HCT116 (cell line): ENCODE measurements at regions not wholly inside any gene's neighbourhood (a gene's known extent, or its start where the extent isn't known, plus 50 kb on each side); places are given as distances from the start of the nearest gene placed in this dataset.

Experiments used
- ATAC-seq: fragments of 200-7000 bp; cut with Tn5 transposase; 2 replicates; pipeline ENCODE4 v1.9.1; 2020; ENCODE audit warnings: mild to moderate bottlenecking, moderate library complexity
- BruUV-seq: library from RNA; stranded (reverse); fragments of 400-500 nt; replicated peaks from 2 replicates; lab custom pipeline; 2021; lab: Mats Ljungman, UMichigan
- CTCF ChIA-PET: fragments of 300-600 bp; sonication (Branson Sonifier 250); formaldehyde crosslinking; loops from one replicate; lab custom pipeline; 2021; ENCODE audit warnings: antibody characterized with exemption; lab: Charles Lee
- POLR2A ChIA-PET: fragments of 300-600, 350-600 bp; sonication (Branson Sonifier 250); formaldehyde crosslinking; loops from one replicate; lab custom pipeline; 2021; ENCODE audit warnings: antibody characterized with exemption; lab: Charles Lee
- RAD21 ChIA-PET, 2 experiments: fragments of 300-600 bp; sonication (Branson Sonifier 250); formaldehyde crosslinking; loops; one replicate each; lab custom pipeline; 2023; ENCODE audit warnings: low total read pairs in 2 of 2; ENCODE audit not compliant: uncharacterized antibody in 2 of 2, unreplicated experiment in 2 of 2, low non-redundant PET in 1 of 2; lab: Charles Lee
- DNase-seq: peaks from one replicate; pipeline ENCODE4 v3.0.0-alpha.2; 2010; ENCODE audit warnings: low read depth, low spot score
- H2AFZ ChIP-seq: fragments of 200-600 bp; shearing (Covaris generic), sonication (generic); 2 replicates; pipeline ENCODE4 v1.6.1; 2017; ENCODE audit warnings: low read depth, mixed run types, mixed read lengths, antibody characterized with exemption, low read length; ENCODE audit not compliant: poor library complexity, severe bottlenecking
- H3K27ac ChIP-seq: 2 replicates; pipeline ENCODE4 v1.5.1; 2012; ENCODE audit warnings: low read depth, low read length
- H3K27me3 ChIP-seq: fragments of 200-600 bp; sonication (generic); 2 replicates; pipeline ENCODE4 v1.6.1; 2016; ENCODE audit warnings: mixed run types, low read length, mixed read lengths; ENCODE audit not compliant: insufficient read depth
- H3K36me3 ChIP-seq, 2 experiments: fragments of 200-500 bp in 1 of 2; fragments of 200-600 bp in 1 of 2; sonication (Bioruptor generic) in 1 of 2; sonication (generic) in 1 of 2; 2 replicates each; pipeline versions ENCODE4 v1.5.1 to v1.6.1; 2014 to 2016; ENCODE audit warnings: low read length in 2 of 2, inconsistent platforms in 1 of 2, mixed read lengths in 1 of 2, mixed run types in 1 of 2; ENCODE audit not compliant: insufficient read depth in 2 of 2, control insufficient read depth in 1 of 2
- H3K4me1 ChIP-seq, 2 experiments: fragments of 200-600 bp in 1 of 2; sonication (generic) in 1 of 2; 2 replicates each; pipeline versions ENCODE4 v1.5.1 to v1.6.1; 2012 to 2017; ENCODE audit warnings: low read length in 2 of 2, inconsistent platforms in 1 of 2, mild to moderate bottlenecking in 1 of 2, mixed read lengths in 1 of 2, mixed run types in 1 of 2, moderate library complexity in 1 of 2; ENCODE audit not compliant: insufficient read depth in 2 of 2, control insufficient read depth in 1 of 2
- H3K4me2 ChIP-seq: fragments of 200-600 bp; sonication (generic); 2 replicates; pipeline ENCODE4 v1.6.1; 2017; ENCODE audit warnings: mixed run types, low read length, mixed read lengths
- H3K4me3 ChIP-seq, 2 experiments: fragments of 200-600 bp in 1 of 2; sonication (generic) in 1 of 2; replicated peaks in 1 of 2; 2 replicates each; pipeline ENCODE4 v1.5.1; 2011 to 2016; ENCODE audit warnings: low read length in 2 of 2, control low read depth in 1 of 2, low read depth in 1 of 2, mild to moderate bottlenecking in 1 of 2, mixed read lengths in 1 of 2, mixed run types in 1 of 2
- H3K79me2 ChIP-seq: fragments of 200-600 bp; sonication (generic); 2 replicates; pipeline ENCODE4 v1.6.1; 2017; ENCODE audit warnings: mild to moderate bottlenecking, mixed run types, low read length, moderate library complexity, mixed read lengths; ENCODE audit not compliant: insufficient read depth
- H3K9ac ChIP-seq: fragments of 200-600 bp; sonication (generic); 2 replicates; pipeline ENCODE4 v1.6.1; 2016; ENCODE audit warnings: low read length, mixed read lengths
- H3K9me2 ChIP-seq: fragments of 200-600 bp; sonication (generic), shearing (Covaris generic); 2 replicates; pipeline ENCODE4 v1.6.1; 2017; ENCODE audit warnings: mixed run types, mild to moderate bottlenecking, moderate library complexity; ENCODE audit not compliant: insufficient read depth
- H3K9me3 ChIP-seq, 2 experiments: fragments of 200-500 bp in 1 of 2; fragments of 200-600 bp in 1 of 2; sonication (Bioruptor generic) in 1 of 2; sonication (generic) in 1 of 2; 2 replicates each; pipeline ENCODE4 v1.6.1; 2014 to 2017; ENCODE audit warnings: low read length in 2 of 2, mixed read lengths in 2 of 2, inconsistent platforms in 1 of 2, low read depth in 1 of 2, mild to moderate bottlenecking in 1 of 2, mixed run types in 1 of 2, moderate library complexity in 1 of 2; ENCODE audit not compliant: control insufficient read depth in 1 of 2, insufficient read depth in 1 of 2
- H4K20me1 ChIP-seq: fragments of 200-600 bp; sonication (generic), shearing (Covaris generic); 2 replicates; pipeline ENCODE4 v1.6.1; 2017; ENCODE audit warnings: mixed run types, mild to moderate bottlenecking, moderate library complexity; ENCODE audit not compliant: insufficient read depth
- CBX3 ChIP-seq: IDR thresholded peaks from 2 replicates; pipeline ENCODE4 v1.6.1; 2012; ENCODE audit warnings: low read depth
- EGR1 ChIP-seq: IDR thresholded peaks from 2 replicates; pipeline ENCODE4 v1.6.1; 2012; ENCODE audit warnings: low read depth
- JUND ChIP-seq: IDR thresholded peaks from 2 replicates; pipeline ENCODE4 v1.6.1; 2012
- POLR2A ChIP-seq: IDR thresholded peaks from 2 replicates; pipeline ENCODE4 v1.7.0; 2011; ENCODE audit warnings: borderline replicate concordance; ENCODE audit not compliant: insufficient read depth, insufficient read length; ENCODE audit errors: extremely low read depth
- TCF7L2 ChIP-seq: IDR thresholded peaks from 2 replicates; pipeline ENCODE4 v1.7.0; 2011; ENCODE audit warnings: borderline replicate concordance, inconsistent platforms; ENCODE audit not compliant: insufficient read depth, insufficient read length; ENCODE audit errors: extremely low read depth
- intact Hi-C: fragments of 100-400 bp; cut with micrococcal nuclease; formaldehyde crosslinking; loops from 2 replicates; pipeline ENCODE4 v1.10.0; 2022
- TF ChIP-seq, protein P1 (sequence below), 3 experiments: fragments of 200-600 bp in 1 of 3; sonication (generic) in 1 of 3; IDR thresholded peaks in 2 of 3; conservative IDR thresholded peaks in 1 of 3; 2 replicates each; pipeline ENCODE4 v1.5.1; 2012 to 2017; ENCODE audit warnings: low read depth in 2 of 3, low read length in 2 of 3, antibody characterized with exemption in 1 of 3, borderline replicate concordance in 1 of 3, control low read depth in 1 of 3, mild to moderate bottlenecking in 1 of 3, mixed read lengths in 1 of 3, mixed run types in 1 of 3, moderate library complexity in 1 of 3; ENCODE audit not compliant: insufficient read depth in 1 of 3
- TF ChIP-seq, protein P2 (sequence below): IDR thresholded peaks from 2 replicates; pipeline ENCODE4 v1.6.1; 2011; ENCODE audit warnings: mild to moderate bottlenecking, low read length, moderate library complexity; ENCODE audit not compliant: insufficient replicate concordance; ENCODE audit errors: extremely low read depth
- TF ChIP-seq, protein P3 (sequence below): IDR thresholded peaks from 2 replicates; pipeline ENCODE4 v1.6.1; 2012; ENCODE audit warnings: low read depth

DNA sequence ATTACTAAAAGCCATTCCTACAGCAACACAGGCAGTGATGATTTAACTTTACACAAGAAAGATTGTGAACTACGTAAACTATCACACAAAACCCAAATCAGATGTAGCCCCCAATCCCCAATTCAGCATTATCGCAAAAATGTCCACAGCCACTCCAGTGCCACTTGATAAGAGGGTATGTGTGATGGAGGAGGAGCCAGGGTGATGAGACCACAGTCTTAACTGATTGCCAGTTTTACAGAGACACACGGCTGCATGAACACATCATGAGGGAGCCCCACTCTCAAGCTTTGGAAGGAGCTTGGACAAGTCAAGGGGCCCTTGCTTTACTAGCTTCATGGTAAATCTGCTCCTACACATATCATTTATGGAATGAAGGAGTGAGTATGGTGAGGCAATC, 116.0 kb downstream of the FAM161A start:
- intact Hi-C loops = no loop called here
- Histone ChIP-seq H2AFZ (no peak overlapping the region), H3K9ac (no peak overlapping the region), H3K27me3 (no peaks in the 10 kb centered on the region), H3K79me2 (no peaks in the 10 kb centered on the region), H4K20me1 (no peaks in the 10 kb centered on the region), H3K27ac (no peak overlapping the region), H3K4me2 (no peak overlapping the region), H3K4me1 (peaks cover 2 to 5% of the 10 kb centered on the region in 2 experiments; a peak in 3 of 4 replicates), H3K9me2 (no peaks in the 10 kb centered on the region), H3K4me3 (no peak overlapping the region), H3K36me3 (no peaks in the 10 kb centered on the region), H3K9me3 (no peaks in the 10 kb centered on the region)
- BruUV-seq = no TSS peak
- DNase-seq (no peak), ATAC-seq (no peak)
- TF ChIP-seq, protein P1, sequence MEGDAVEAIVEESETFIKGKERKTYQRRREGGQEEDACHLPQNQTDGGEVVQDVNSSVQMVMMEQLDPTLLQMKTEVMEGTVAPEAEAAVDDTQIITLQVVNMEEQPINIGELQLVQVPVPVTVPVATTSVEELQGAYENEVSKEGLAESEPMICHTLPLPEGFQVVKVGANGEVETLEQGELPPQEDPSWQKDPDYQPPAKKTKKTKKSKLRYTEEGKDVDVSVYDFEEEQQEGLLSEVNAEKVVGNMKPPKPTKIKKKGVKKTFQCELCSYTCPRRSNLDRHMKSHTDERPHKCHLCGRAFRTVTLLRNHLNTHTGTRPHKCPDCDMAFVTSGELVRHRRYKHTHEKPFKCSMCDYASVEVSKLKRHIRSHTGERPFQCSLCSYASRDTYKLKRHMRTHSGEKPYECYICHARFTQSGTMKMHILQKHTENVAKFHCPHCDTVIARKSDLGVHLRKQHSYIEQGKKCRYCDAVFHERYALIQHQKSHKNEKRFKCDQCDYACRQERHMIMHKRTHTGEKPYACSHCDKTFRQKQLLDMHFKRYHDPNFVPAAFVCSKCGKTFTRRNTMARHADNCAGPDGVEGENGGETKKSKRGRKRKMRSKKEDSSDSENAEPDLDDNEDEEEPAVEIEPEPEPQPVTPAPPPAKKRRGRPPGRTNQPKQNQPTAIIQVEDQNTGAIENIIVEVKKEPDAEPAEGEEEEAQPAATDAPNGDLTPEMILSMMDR (IDR thresholded peaks at IDR 0.05 in 2 of 3, conservative IDR thresholded peaks at IDR 0.05 in 1 of 3; ENCODE audit: borderline replicate concordance in 1 of 3, insufficient read depth in 1 of 3, low read depth in 2 of 3, low read length in 2 of 3) = no peak
- CTCF ChIA-PET = no interaction called here
- POLR2A ChIA-PET = no interaction called here
- RAD21 ChIA-PET = no interaction called here

DNA sequence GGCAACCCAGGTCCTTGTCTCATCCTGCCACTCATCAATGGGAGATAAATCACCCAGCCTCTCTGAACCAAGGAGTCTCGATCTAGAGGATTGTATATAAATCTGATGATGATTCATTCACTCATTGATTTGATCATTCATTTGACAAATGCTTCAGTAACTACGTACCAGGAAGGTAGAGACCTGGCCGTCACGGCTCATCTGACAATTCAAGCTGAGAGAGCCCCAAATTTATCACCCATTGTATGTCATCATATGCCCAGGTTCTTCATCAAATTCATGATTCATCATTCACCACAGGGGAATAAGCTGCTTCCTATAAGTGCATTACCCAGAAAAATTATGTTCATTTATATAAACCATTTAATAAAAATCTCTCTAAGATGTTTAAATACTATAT, 116.9 kb downstream of the FAM161A start:
- intact Hi-C loops = no loop called here
- DNase-seq (no peak), ATAC-seq (no peak)
- no peaks in the 10 kb centered on the region for H4K20me1 ChIP-seq
- no TSS peak for BruUV-seq
- no peaks in the 10 kb centered on the region for H3K27me3 ChIP-seq
- no peaks in the 10 kb centered on the region for H3K9me3 ChIP-seq
- no peak overlapping the region for H3K4me2 ChIP-seq
- no peaks in the 10 kb centered on the region for H3K79me2 ChIP-seq
- peaks cover 2 to 5% of the 10 kb centered on the region in 2 experiments; a peak in 3 of 4 replicates for H3K4me1 ChIP-seq
- TF ChIP-seq TCF7L2 (no peak), EGR1 (no peak), JUND (no peak), POLR2A (no peak), CBX3 (no peak)
- TF ChIP-seq, protein P2, sequence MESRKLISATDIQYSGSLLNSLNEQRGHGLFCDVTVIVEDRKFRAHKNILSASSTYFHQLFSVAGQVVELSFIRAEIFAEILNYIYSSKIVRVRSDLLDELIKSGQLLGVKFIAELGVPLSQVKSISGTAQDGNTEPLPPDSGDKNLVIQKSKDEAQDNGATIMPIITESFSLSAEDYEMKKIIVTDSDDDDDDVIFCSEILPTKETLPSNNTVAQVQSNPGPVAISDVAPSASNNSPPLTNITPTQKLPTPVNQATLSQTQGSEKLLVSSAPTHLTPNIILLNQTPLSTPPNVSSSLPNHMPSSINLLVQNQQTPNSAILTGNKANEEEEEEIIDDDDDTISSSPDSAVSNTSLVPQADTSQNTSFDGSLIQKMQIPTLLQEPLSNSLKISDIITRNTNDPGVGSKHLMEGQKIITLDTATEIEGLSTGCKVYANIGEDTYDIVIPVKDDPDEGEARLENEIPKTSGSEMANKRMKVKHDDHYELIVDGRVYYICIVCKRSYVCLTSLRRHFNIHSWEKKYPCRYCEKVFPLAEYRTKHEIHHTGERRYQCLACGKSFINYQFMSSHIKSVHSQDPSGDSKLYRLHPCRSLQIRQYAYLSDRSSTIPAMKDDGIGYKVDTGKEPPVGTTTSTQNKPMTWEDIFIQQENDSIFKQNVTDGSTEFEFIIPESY = no peak
- TF ChIP-seq, protein P3, sequence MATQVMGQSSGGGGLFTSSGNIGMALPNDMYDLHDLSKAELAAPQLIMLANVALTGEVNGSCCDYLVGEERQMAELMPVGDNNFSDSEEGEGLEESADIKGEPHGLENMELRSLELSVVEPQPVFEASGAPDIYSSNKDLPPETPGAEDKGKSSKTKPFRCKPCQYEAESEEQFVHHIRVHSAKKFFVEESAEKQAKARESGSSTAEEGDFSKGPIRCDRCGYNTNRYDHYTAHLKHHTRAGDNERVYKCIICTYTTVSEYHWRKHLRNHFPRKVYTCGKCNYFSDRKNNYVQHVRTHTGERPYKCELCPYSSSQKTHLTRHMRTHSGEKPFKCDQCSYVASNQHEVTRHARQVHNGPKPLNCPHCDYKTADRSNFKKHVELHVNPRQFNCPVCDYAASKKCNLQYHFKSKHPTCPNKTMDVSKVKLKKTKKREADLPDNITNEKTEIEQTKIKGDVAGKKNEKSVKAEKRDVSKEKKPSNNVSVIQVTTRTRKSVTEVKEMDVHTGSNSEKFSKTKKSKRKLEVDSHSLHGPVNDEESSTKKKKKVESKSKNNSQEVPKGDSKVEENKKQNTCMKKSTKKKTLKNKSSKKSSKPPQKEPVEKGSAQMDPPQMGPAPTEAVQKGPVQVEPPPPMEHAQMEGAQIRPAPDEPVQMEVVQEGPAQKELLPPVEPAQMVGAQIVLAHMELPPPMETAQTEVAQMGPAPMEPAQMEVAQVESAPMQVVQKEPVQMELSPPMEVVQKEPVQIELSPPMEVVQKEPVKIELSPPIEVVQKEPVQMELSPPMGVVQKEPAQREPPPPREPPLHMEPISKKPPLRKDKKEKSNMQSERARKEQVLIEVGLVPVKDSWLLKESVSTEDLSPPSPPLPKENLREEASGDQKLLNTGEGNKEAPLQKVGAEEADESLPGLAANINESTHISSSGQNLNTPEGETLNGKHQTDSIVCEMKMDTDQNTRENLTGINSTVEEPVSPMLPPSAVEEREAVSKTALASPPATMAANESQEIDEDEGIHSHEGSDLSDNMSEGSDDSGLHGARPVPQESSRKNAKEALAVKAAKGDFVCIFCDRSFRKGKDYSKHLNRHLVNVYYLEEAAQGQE = no peak
- H2AFZ ChIP-seq = no peak overlapping the region
- POLR2A ChIA-PET = no interaction called here
- no peak overlapping the region for H3K27ac ChIP-seq
- no peaks in the 10 kb centered on the region for H3K36me3 ChIP-seq
- no peaks in the 10 kb centered on the region for H3K9me2 ChIP-seq
- no peak overlapping the region for H3K4me3 ChIP-seq
- CTCF ChIA-PET = no interaction called here
- no peak overlapping the region for H3K9ac ChIP-seq
- RAD21 ChIA-PET = no interaction called here
